Karpas-422 (cell line): ENCODE measurements at regions not wholly inside any gene's neighbourhood (a gene's known extent, or its start where the extent isn't known, plus 50 kb on each side); places are given as distances from the start of the nearest gene placed in this dataset.

ENCODE experiments used
- DNase-seq: peaks from one replicate; pipeline ENCODE4 v3.0.0-alpha.2; 2015
- H2AFZ ChIP-seq: fragments of 200-600 bp; sonication (generic); 2 replicates; pipeline ENCODE4 v1.6.1; 2014; ENCODE audit warnings: antibody characterized with exemption, low read length, mixed read lengths
- H3K27ac ChIP-seq: fragments of 200-600 bp; sonication (generic); 2 replicates; pipeline ENCODE4 v1.5.1; 2014; ENCODE audit warnings: mild to moderate bottlenecking, low read length, moderate library complexity
- H3K27me3 ChIP-seq: fragments of 200-600 bp; sonication (generic); 2 replicates; pipeline ENCODE4 v1.6.1; 2014; ENCODE audit warnings: low read length, mixed read lengths
- H3K36me3 ChIP-seq: fragments of 200-600 bp; sonication (generic); 2 replicates; pipeline ENCODE4 v1.6.1; 2014; ENCODE audit warnings: low read length, mixed read lengths; ENCODE audit not compliant: insufficient read depth
- H3K4me1 ChIP-seq: fragments of 200-600 bp; sonication (generic); 2 replicates; pipeline ENCODE4 v1.6.1; 2014; ENCODE audit warnings: mild to moderate bottlenecking, low read length, mixed read lengths
- H3K4me2 ChIP-seq: fragments of 200-600 bp; sonication (generic); 2 replicates; pipeline ENCODE4 v1.6.1; 2014; ENCODE audit warnings: low read length, low read depth, mild to moderate bottlenecking; ENCODE audit not compliant: poor library complexity, severe bottlenecking
- H3K4me3 ChIP-seq: fragments of 200-600 bp; sonication (generic); 2 replicates; pipeline ENCODE4 v1.5.1; 2014; ENCODE audit warnings: mild to moderate bottlenecking, antibody characterized with exemption, low read length, mixed read lengths
- H3K79me2 ChIP-seq: fragments of 200-600 bp; sonication (generic); 2 replicates; pipeline ENCODE4 v1.6.1; 2014; ENCODE audit warnings: mild to moderate bottlenecking, low read length, mixed read lengths
- H3K9ac ChIP-seq: fragments of 200-600 bp; sonication (generic); 2 replicates; pipeline ENCODE4 v1.6.0; 2014; ENCODE audit warnings: low read length
- H3K9me2 ChIP-seq: fragments of 200-600 bp; sonication (generic), shearing (Covaris generic); replicated peaks from 2 replicates; pipeline ENCODE4 v1.6.0; 2014; ENCODE audit warnings: mild to moderate bottlenecking, low read length, moderate library complexity; ENCODE audit not compliant: insufficient read depth
- H3K9me3 ChIP-seq: fragments of 300-700, 200-600 bp; sonication (generic); 2 replicates; pipeline ENCODE4 v1.6.1; 2014; ENCODE audit warnings: low read length, mixed read lengths
- H4K20me1 ChIP-seq: fragments of 200-600 bp; sonication (generic); 2 replicates; pipeline ENCODE4 v1.6.1; 2014; ENCODE audit warnings: mild to moderate bottlenecking, antibody characterized with exemption, low read length, low read depth; ENCODE audit not compliant: insufficient read depth

GRCh38 chr9:642014-642413 is 199.5 kb upstream of the DMRT1 start:
- Histone ChIP-seq H3K9me2 (no peaks in the 10 kb centered on the region), H3K4me1 (peaks cover 3% of the 10 kb centered on the region; the same call in 1 of the 2 replicates), H3K27ac (no peak overlapping the region), H3K9ac (no peak overlapping the region), H2AFZ (no peak overlapping the region), H3K27me3 (no peaks in the 10 kb centered on the region), H3K79me2 (peaks cover 32% of the 10 kb centered on the region), H3K9me3 (no peaks in the 10 kb centered on the region), H3K36me3 (no peaks in the 10 kb centered on the region), H3K4me2 (no peak overlapping the region), H4K20me1 (no peaks in the 10 kb centered on the region; the same call in 1 of the 2 replicates), H3K4me3 (no peak overlapping the region)
- DNase-seq: no peak

- no peaks in the 10 kb centered on the region for H4K20me1 ChIP-seq
Observed at GRCh38 chr9:643966-644365, 197.5 kb upstream of the DMRT1 start.

DNA sequence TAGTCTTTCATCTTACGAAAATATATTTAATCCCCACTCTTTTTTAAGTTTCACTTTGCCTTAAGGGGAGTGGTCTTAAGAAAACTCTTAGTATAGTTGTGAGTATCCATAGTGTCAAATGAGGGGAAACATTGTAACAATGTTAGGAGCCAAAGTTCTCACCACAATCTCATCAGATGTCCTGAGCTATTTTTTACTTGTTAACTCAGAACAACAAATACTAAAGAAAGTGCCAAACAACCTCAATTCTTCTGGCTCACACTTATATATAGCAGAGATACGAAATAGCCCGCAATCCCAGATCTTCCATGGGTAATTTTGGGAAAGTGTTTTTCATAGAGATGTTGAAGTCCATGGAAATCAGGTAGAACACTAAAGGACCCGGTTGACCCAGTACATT is 194.0 kb upstream of the DMRT1 start:
- no peaks in the 10 kb centered on the region for H3K36me3 ChIP-seq
- H3K9me3 ChIP-seq: no peaks in the 10 kb centered on the region
- H3K4me2 ChIP-seq: peak overlapping the region; percentile 4
- H3K27ac ChIP-seq: no peak overlapping the region
- no peak overlapping the region for H3K4me3 ChIP-seq
- no peak overlapping the region for H2AFZ ChIP-seq
- DNase-seq: no peak
- no peaks in the 10 kb centered on the region for H4K20me1 ChIP-seq
- H3K27me3 ChIP-seq: no peaks in the 10 kb centered on the region
- H3K79me2 ChIP-seq: peaks cover 49% of the 10 kb centered on the region
- H3K4me1 ChIP-seq: peaks cover 38% of the 10 kb centered on the region
- no peaks in the 10 kb centered on the region for H3K9me2 ChIP-seq
- H3K9ac ChIP-seq: no peak overlapping the region

More at GRCh38 chr9:643966-644365, 197.5 kb upstream of the DMRT1 start:
- no peaks in the 10 kb centered on the region for H3K9me3 ChIP-seq
- H3K9me2 ChIP-seq: no peaks in the 10 kb centered on the region
- peaks cover 18% of the 10 kb centered on the region for H3K4me1 ChIP-seq
- no peak overlapping the region for H2AFZ ChIP-seq
- H3K27ac ChIP-seq: no peak overlapping the region
- no peak overlapping the region for H3K9ac ChIP-seq
- H3K36me3 ChIP-seq: no peaks in the 10 kb centered on the region
- H3K79me2 ChIP-seq: peaks cover 36% of the 10 kb centered on the region
- H3K4me3 ChIP-seq: no peak overlapping the region
- DNase-seq: no peak
- H3K27me3 ChIP-seq: no peaks in the 10 kb centered on the region
- no peak overlapping the region for H3K4me2 ChIP-seq

GRCh38 chr9:649128-650074 is 192.1 kb upstream of the DMRT1 start:
- H3K4me2 ChIP-seq: peak overlapping the region; percentile 52
- peaks cover 49% of the 10 kb centered on the region for H3K4me1 ChIP-seq
- H3K27me3 ChIP-seq: no peaks in the 10 kb centered on the region
- H3K36me3 ChIP-seq: no peaks in the 10 kb centered on the region
- H3K27ac ChIP-seq: peak overlapping the region; percentile 64
- no peaks in the 10 kb centered on the region for H4K20me1 ChIP-seq
- H3K9me3 ChIP-seq: no peaks in the 10 kb centered on the region
- no peak overlapping the region for H2AFZ ChIP-seq
- H3K9ac ChIP-seq: peak overlapping the region; percentile 37
- no peak for DNase-seq
- H3K79me2 ChIP-seq: peaks cover 53% of the 10 kb centered on the region
- peak overlapping the region; percentile 11; the same call in 1 of the 2 replicates for H3K4me3 ChIP-seq
- H3K9me2 ChIP-seq: no peaks in the 10 kb centered on the region

DNA sequence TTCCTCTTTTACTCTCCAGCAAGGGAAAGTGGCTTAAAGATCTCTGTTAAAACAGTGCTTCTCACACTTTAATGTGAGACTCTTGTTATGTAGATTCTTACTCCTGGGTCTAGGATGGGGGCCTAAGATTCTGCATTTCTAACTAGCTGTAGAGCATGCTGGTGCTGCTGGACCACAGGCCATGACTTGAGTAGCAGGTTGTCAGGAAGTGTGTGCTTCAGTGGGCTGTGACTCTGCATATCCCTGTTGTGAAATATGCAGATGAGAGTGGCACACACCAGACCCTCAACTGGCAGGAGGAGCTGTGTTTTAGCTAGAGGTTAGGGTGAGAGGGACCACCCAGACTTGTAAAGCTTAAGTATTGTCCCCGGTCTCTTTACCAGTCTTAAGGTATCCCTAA is 191.1 kb upstream of the DMRT1 start:
- no peaks in the 10 kb centered on the region for H3K36me3 ChIP-seq
- no peaks in the 10 kb centered on the region for H4K20me1 ChIP-seq
- peak overlapping the region; percentile 11; the same call in 1 of the 2 replicates for H3K4me3 ChIP-seq
- no peaks in the 10 kb centered on the region for H3K27me3 ChIP-seq
- peak overlapping the region; percentile 52 for H3K4me2 ChIP-seq
- H3K27ac ChIP-seq: peak overlapping the region; percentile 64
- no peaks in the 10 kb centered on the region for H3K9me2 ChIP-seq
- H3K4me1 ChIP-seq: peaks cover 49% of the 10 kb centered on the region
- no peaks in the 10 kb centered on the region for H3K9me3 ChIP-seq
- no peak overlapping the region for H2AFZ ChIP-seq
- H3K9ac ChIP-seq: peak overlapping the region; percentile 37
- peak; percentile 62 for DNase-seq
- peaks cover 53% of the 10 kb centered on the region for H3K79me2 ChIP-seq

- H3K9ac ChIP-seq: no peak overlapping the region
- H3K79me2 ChIP-seq: peaks cover 59% of the 10 kb centered on the region
- H2AFZ ChIP-seq: no peak overlapping the region
- no peak overlapping the region for H3K4me3 ChIP-seq
- no peak for DNase-seq
- no peaks in the 10 kb centered on the region for H3K27me3 ChIP-seq
- H3K4me1 ChIP-seq: peaks cover 49% of the 10 kb centered on the region
- no peaks in the 10 kb centered on the region for H4K20me1 ChIP-seq
- no peaks in the 10 kb centered on the region for H3K9me3 ChIP-seq
- H3K36me3 ChIP-seq: no peaks in the 10 kb centered on the region
- H3K9me2 ChIP-seq: no peaks in the 10 kb centered on the region
- no peak overlapping the region for H3K4me2 ChIP-seq
- no peak overlapping the region for H3K27ac ChIP-seq
Observed at GRCh38 chr9:651371-651770, 190.1 kb upstream of the DMRT1 start.

GRCh38 chr9:652914-653313 is 188.6 kb upstream of the DMRT1 start:
- Histone ChIP-seq H3K4me2 (no peak overlapping the region), H4K20me1 (no peaks in the 10 kb centered on the region), H3K79me2 (peaks cover 67% of the 10 kb centered on the region), H3K9me3 (no peaks in the 10 kb centered on the region), H2AFZ (no peak overlapping the region), H3K4me3 (no peak overlapping the region), H3K9ac (no peak overlapping the region), H3K27me3 (no peaks in the 10 kb centered on the region), H3K27ac (no peak overlapping the region), H3K36me3 (no peaks in the 10 kb centered on the region), H3K9me2 (no peaks in the 10 kb centered on the region), H3K4me1 (peaks cover 40% of the 10 kb centered on the region)
- no peak for DNase-seq

DNA sequence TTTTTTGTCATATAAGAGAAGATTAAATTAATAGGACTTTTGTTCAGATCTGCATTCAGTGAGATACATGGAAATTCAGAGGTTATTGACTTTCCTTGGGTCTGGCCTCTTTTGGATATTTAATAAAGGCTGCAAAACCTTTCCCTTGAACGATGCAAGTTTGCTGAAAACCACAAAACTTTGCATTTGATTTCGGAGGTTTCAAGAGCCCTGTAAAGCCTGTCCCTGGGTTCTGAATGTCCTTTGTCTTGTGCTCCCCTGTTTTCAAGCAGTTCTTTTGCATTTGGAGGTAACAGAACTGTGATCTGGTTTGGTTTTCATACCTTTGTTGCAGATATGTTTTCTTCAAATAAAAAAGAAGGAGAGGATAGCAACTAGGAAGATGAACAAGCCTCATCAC is 188.1 kb upstream of the DMRT1 start:
- no peak overlapping the region for H3K4me2 ChIP-seq
- no peaks in the 10 kb centered on the region for H4K20me1 ChIP-seq
- DNase-seq: no peak
- peaks cover 66% of the 10 kb centered on the region for H3K79me2 ChIP-seq
- peak overlapping the region; percentile 45; the same call in 1 of the 2 replicates for H3K27ac ChIP-seq
- H3K27me3 ChIP-seq: no peaks in the 10 kb centered on the region
- no peak overlapping the region for H3K9ac ChIP-seq
- no peak overlapping the region for H3K4me3 ChIP-seq
- no peaks in the 10 kb centered on the region for H3K36me3 ChIP-seq
- H3K9me2 ChIP-seq: no peaks in the 10 kb centered on the region
- no peak overlapping the region for H2AFZ ChIP-seq
- H3K9me3 ChIP-seq: no peaks in the 10 kb centered on the region
- H3K4me1 ChIP-seq: peaks cover 37% of the 10 kb centered on the region
